ENCODE measurements at regions not wholly inside any gene's neighbourhood (a gene's known extent, or its start where the extent isn't known, plus 50 kb on each side); places are given as distances from the start of the nearest gene placed in this dataset.
A peak's percentile ranks its signal among the peaks of the same experiment; 100 is the strongest.
"Not testable (repeated sequence)": the region's sequence is repeated elsewhere in the genome, so short reads cannot be mapped to it uniquely, and the experiment has no call there.

DNA sequence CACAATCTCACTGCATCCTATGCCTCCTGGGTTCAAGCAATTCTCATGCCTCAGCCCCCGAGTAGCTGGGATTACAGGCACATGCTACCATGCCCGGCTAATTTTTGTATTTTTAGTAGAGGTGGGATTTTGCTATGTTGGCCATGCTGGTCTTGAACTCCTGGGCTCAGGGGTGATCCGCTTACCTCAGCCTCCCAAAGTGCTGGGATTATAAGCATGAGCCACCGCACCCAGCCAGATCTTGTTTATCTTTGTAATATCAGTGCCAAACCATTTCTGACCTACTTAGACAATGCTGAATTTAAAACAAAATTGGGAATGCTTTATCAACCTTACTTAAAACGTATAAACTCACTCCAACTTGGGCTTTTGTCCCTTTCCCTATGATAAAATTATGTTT, 103.7 kb upstream of the GBE1 start:
- H3K27ac ChIP-seq, H3K4me3 ChIP-seq: not testable (repeated sequence)

DNA sequence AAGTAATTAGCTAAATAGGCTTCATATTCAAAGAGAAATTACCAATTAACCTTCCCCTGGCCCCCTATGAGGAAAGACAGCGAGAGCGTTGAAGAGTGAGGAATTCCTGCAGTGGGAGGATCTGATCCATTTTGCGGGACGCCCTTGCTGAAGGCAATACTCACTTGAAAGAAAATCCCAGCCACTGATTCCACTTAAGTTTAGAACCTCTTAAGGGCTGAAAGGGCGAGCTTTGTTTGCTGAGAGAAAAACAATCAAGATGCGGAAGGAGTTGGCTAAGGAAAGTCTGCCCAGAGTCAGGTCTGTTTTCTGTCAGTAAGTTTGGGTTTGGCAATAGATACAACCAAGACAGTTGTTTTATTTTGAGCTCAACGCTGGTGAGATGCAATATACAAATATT, 102.8 kb upstream of the GBE1 start:
- Histone ChIP-seq H3K27ac (no peak overlapping the region), H3K4me3 (no peak overlapping the region)

DNA sequence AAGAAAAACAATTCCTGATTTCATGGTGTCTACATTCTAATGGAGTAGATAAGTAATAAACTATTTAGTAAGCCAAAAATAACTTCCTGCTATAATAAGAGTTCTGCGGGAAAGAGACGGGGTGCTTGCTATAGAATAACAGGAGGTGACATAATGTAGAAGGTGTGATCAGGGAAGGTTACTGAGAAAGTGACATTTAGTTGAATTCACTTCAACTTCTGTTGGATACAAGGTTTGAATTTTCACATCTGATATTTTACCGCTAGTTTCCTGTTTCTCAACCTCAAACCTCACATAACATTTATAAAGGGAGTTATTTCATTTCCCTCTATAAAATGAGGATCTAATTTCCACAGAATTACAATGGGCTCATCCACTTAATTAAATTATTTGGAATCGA, 102.3 kb upstream of the GBE1 start:
- H3K4me3 ChIP-seq, result no peak overlapping the region
- no peak overlapping the region for H3K27ac ChIP-seq

DNA sequence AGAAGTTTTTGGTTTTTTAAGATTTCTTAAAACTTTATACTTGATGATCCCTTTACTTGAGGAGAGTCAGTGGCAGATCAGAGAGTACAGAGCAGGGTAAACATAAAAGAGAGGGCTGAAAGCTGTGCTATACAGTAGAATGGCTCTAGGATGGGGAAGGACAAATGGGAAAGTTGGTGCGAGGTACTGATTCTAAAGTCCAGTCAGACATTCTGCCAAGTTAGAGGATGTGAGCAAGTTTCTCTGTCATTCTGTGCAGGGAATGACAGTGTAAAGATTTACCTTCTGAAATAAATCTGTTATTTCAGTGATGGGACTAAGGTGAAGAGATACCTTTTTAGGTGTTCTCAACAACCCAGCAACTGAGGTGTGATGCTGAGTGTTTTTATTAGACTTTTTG, 100.1 kb upstream of the GBE1 start:
- H3K4me3 ChIP-seq, result no peak overlapping the region

DNA sequence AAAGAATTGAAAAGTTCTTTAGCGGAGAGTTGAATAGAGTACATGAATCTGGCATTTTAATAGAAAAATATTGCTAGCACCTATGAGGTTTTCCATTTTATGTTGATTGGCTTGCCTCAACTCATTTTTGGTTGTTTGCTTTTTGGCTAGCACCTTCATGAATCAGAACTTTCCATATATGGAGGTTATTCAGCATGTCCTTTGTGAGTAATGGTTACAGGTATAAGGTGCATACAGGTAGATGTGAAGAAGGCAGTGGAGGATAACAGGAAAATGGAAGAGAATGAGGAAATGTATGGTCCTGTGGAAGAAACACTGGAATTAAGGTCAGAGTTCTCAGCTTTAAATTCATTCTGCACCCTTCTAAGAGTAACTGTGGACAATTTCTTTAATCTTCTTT, 98.1 kb upstream of the GBE1 start:
- H3K4me3 ChIP-seq, result no peak overlapping the region

More for the DNA sequence above, 100.1 kb upstream of the GBE1 start:
- no peak overlapping the region for H3K27ac ChIP-seq

DNA sequence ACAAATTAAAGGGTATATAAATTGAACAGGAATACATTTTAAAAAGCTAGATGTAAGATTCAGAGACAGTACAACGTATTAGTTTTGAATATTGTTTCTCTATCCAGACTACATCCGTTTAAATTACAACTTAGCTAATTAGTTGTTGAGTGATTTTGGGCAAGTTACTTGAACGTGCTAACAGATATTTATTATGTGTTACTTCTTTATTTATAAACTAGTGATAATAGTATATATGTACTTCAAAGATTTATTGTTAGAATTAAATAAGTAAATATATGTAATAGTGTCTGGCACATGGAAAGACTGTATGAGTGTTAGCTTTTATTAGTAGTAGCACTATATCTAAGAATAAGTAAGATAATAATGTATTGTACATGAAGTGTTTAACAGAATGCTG, 92.0 kb upstream of the GBE1 start:
- Histone ChIP-seq H3K4me3 (no peak overlapping the region), H3K27ac (no peak overlapping the region)

More for the DNA sequence above, 98.1 kb upstream of the GBE1 start:
- no peak overlapping the region for H3K27ac ChIP-seq

DNA sequence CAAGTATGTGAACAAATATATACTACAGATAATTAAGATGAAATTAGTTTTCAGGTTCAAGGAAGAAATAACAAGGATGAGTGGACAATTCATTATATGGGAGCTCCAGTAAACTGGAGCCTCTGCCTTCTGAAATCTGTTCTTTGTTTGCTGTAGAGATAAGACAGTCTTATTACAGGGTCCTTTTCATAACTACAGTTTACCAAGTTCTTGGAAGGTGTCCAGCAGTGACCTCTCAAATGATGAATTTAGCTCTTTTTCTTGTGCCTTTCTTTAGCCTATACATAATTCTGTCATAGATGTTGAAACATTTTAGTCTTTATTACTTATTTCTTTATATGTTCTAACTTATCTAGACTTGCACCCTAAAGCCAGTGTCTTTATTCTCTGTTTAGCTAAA, 89.7 kb upstream of the GBE1 start:
- Histone ChIP-seq H3K27ac (no peak overlapping the region), H3K4me3 (no peak overlapping the region)

DNA sequence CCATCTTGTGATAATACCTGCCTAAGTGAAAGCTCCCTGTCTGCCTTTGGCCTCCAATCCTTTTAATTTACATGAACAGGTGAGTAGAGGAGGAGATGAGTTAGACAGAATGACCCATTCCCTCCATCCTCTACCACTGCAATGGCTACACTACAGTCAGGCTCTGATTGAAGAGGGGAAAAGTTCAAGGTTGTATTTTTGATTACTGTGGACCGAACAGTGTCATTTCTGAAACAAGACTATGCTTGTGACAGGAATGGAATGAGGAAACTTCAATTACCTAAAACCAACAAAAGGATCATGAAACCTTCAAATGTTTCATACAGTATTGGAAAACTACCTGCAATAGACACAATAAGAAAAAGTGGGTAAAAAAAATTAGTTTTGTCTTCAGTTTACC, 85.5 kb upstream of the GBE1 start:
- H3K27ac ChIP-seq, result no peak overlapping the region
- no peak overlapping the region for H3K4me3 ChIP-seq

DNA sequence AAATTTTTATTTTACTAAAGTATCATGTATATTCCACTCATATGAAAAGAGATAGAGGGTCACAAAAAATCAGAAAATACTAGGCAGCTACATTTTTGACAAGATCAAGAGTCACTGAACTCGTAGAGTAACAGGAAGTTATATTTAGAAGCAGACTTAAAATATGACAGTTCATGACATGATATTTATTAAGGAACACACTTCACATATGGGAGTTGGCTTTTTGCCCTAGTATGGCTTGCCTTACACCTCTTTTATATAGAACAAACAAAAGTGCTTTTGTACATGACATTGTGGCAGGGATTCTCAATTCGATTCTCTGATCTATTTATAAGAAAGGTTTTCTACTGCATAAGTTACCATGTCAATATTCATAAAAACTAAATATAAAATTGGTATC, 80.1 kb upstream of the GBE1 start:
- Histone ChIP-seq H3K4me3 (no peak overlapping the region), H3K27ac (no peak overlapping the region)

DNA sequence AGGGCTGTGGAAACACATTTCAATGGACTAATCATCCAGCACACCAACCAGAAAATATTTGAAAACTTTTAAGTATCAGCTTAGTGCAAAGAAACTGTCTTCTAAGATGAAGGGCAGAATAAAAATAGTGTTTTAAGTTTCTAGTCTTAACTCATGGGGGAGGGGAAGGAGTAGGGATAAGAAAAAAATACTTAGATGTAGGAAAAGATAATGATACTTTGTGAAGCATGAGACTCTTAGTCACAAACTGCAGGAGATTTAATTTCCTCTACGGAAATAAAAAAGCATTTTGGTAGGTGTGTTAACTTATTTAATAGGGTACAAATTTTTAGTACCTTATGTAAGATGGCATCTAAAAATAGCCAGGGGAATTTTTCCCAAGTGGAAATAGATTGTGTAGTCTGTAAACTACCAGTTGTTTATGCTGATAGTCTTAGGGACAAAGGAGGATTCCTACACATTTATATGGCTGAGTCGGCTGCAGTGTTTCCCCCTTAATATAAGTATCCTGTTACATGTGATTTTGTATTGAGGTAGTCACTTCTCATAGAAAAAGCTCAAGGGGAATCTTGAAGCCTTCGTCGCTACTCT, 78.2 kb upstream of the GBE1 start:
- Histone ChIP-seq H3K27ac (peak overlapping the region in 3 of 21 experiments; percentile 11 to 56 (median 21)), H3K4me3 (no peak overlapping the region)

DNA sequence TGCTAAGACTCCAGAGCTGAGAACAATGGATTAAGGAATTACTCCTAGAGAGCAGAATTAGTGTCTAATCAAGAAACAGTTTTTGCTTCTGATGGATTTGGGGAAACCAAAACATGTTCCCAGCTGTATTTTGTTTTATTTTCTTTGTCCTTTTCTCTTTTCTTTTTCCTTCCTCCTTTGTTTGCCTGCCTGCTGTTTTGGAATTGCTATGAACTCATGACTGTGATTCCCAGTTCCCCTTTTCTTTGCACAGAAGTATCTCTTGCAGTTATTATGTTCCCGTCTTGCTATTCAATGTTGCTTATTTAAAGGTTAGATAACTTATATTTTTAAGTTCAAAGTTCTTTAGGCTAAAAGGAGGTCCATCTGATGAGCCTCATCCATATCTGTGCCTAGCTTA, 77.0 kb upstream of the GBE1 start:
- H3K27ac ChIP-seq, result peak overlapping the region in 6 of 21 experiments; percentile 8 to 56 (median 25)

DNA sequence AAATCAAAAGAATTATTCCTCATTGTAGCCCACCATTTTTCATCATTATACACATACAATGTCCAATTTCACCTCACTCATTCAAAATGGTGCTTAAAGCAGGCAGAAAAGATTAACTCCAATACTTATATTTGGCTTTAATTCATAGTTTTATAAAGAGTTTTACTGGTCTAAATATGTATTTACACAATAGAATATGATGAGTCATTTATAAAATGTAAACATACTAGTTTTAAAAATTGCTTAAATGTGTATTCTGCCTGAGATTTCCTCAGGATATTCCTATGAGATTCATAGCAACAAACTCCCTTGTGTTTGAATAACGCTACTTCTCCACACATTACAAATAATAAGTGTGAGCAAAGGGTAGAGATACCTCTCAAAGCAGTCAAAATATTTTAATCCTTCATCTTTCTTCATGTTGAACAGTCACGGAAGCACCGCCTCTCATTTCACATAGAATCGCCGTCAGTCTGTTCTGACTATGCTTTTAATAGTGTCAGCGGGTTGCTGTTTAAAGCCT, 75.7 kb upstream of the GBE1 start:
- H3K27ac ChIP-seq, result peak overlapping the region in 1 of 21 experiments; percentile 46

More for the DNA sequence above, 77.0 kb upstream of the GBE1 start:
- H3K4me3 ChIP-seq, result no peak overlapping the region

DNA sequence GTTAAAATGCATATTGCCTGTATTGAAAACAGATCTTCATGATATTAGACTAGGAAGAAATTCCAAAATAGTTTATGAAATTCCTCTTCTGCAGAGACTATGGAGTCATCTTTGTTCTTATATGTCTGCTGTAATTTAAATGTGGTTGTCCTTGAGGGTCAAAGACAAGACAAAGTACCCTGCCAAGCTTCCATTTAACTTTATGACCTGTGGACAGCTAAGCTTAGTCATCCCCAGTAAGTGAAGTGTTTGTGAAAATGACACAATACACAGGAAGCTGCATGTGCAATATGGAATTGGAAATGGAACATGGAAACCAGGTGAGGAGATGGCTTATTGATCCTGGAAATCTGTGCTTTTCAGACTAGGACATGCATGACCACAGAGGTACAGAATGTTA, 68.5 kb upstream of the GBE1 start:
- H3K27ac ChIP-seq, result no peak overlapping the region

More for the DNA sequence above, 75.7 kb upstream of the GBE1 start:
- H3K4me3 ChIP-seq, result no peak overlapping the region

DNA sequence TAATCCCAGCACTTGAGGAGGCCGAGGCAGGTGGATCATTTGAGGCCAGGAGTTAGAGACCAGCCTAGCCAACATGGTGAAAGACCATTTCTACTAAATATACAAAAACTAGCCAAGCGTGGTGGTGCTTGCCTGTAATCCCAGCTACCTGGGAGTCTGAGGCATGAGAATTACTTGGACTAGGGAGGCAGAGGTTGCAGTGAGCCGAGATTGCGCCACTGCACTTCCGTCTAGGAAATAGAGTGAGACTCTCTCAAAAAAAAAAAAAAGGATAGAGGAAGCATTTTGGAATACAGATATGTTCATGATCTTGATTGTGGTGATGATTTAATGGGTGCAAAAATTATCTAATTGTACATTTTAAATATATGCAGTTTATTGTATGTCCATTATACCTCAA, 67.8 kb upstream of the GBE1 start:
- not testable (repeated sequence) for H3K4me3 ChIP-seq, H3K27ac ChIP-seq

More for the DNA sequence above, 68.5 kb upstream of the GBE1 start:
- no peak overlapping the region for H3K4me3 ChIP-seq

DNA sequence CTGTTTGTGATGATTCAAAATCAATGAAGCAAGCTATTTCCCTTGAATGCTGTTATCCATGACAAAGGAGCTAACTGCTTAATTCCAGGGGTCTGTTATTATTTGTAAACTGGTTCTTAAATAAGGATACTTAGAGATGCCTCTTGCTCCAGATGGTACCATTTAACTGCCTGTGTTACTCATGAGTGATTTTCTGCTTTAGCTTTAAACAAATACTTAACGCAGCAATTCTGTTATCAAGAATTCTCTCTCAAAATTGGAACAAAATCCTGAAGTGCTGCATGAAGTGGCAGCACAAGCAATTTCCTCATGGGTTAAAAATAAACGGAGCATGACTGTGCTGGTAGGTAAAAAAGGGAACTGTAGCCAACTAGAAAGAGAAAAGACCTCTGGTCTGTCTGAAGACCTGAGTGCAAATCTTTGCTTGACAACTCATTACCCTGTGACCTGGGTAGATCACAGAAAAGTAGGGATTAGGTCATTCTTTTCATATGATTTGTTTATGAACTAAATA, 62.5 kb upstream of the GBE1 start:
- Histone ChIP-seq H3K27ac (peak overlapping the region in 1 of 21 experiments; percentile 18), H3K4me3 (no peak overlapping the region)

DNA sequence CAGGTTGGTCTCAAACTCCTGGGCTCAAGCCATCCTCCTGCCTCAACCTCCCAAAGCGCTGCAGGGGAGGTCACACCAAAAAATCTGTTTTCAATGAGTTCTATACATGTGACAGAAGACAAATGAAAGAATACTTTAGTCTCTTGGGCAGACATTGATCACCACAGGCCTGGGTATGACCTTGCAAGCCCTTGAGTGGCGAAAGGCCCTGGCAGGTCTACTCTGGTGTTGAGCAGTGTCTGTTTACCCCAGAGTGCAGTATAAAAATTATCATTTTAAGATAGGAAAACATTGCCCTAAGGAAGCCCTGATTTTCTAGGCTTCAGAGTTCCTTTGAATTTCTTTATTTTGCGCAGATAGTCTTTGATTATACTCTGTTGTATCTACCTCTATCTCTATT, 61.6 kb upstream of the GBE1 start:
- no peak overlapping the region for H3K27ac ChIP-seq
- no peak overlapping the region for H3K4me3 ChIP-seq

DNA sequence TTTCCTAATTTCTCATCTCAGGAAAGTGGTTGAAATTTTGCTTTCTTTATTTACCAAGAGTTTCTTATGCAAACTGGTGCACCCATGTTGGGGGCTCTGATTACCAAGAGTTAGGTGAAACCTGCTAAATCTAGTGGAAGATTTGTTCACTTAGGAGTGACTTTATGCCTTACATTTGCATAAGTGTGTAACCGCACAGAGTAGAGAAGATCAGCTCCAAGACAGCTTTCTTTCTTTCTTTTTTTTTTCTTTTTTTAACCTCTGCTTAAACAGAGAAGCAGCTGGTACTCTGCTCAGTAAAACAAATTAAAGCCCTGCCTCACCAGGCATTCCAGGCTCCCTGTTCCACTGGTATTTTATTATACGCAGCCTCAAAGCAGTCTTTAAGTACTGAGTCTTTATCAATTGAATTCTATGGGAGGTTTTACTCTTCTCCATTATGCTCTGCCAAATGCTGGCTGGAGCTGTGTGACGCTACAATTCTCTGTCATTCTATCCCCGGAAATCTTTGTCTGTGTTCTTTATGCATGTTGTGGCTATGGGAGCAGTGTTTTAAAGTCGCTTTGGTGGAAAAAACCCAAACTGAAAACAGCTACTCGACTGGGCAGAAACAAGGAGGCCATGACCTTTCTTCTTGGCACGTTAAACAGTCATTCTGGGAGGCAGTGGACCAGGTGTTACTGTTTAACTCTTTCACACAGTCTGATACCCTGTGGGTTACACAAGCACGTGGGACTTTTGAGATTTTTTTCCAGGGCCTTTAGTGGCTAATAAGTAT, 55.2 kb upstream of the GBE1 start:
- Histone ChIP-seq H3K27ac (no peak overlapping the region), H3K4me3 (no peak overlapping the region)

DNA sequence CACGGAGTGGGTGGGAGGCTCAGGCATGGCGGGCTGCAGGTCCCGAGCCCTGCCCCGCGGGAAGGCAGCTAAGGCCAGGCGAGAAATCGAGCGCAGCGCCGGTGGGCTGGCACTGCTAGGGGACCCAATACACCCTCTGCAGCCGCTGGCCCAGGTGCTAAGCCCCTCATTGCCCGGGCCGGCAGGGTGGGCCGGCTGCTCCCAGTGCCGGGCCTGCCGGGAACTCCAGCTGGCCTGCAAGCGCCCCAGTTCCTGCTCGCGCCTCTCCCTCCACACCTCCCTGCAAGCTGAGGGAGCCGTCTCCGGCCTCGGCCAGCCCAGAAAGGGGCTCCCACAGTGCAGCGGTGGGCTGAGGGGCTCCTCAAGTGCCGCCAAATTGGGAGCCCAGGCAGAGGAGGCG, 50.7 kb upstream of the GBE1 start:
- H3K27ac ChIP-seq, H3K4me3 ChIP-seq: not testable (repeated sequence)
